ENCODE measurements at regions not wholly inside any gene's neighbourhood (a gene's known extent, or its start where the extent isn't known, plus 50 kb on each side); places are given as distances from the start of the nearest gene placed in this dataset.

- TF ChIP-seq CTCF (IDR thresholded peaks at IDR 0.05; ENCODE audit: insufficient read depth, low read depth, low read length): no peak
- no peak for TF ChIP-seq EZH2 (IDR thresholded peaks at IDR 0.05; ENCODE audit: insufficient read depth, low read length)
These were observed 64.4 kb upstream of the FZD10 start for GRCh38 chr12:130097798-130098255.
